Lung (tissue), 11 donors: ENCODE measurements at regions not wholly inside any gene's neighbourhood (a gene's known extent, or its start where the extent isn't known, plus 50 kb on each side); places are given as distances from the start of the nearest gene placed in this dataset.

Experiments
- ATAC-seq: fragments of 200-7000 bp; cut with Tn5 transposase; one replicate; pipeline ENCODE4 v1.9.1; 2020; ENCODE audit warnings: moderate number of reproducible peaks; ENCODE audit not compliant: insufficient read depth, low FRiP score
- DNase-seq, 3 donors: peaks; one replicate each; pipeline ENCODE4 v3.0.0-alpha.2; 2013 to 2017
- H3K27ac ChIP-seq, 2 donors: one replicate each; pipeline ENCODE4 v1.5.1; 2013; ENCODE audit warnings: mild to moderate bottlenecking in 2 of 2, moderate library complexity in 2 of 2, control low read depth in 1 of 2, inconsistent platforms in 1 of 2, low read depth in 1 of 2, low read length in 1 of 2
- H3K27me3 ChIP-seq, 3 donors: one replicate each; pipeline ENCODE4 v1.5.1; 2013; ENCODE audit warnings: low read length in 2 of 3; ENCODE audit not compliant: control insufficient read depth in 3 of 3, insufficient read depth in 3 of 3
- H3K36me3 ChIP-seq, 4 donors: one replicate each; pipeline ENCODE4 v1.5.1; 2013; ENCODE audit warnings: low read length in 4 of 4, mild to moderate bottlenecking in 1 of 4, moderate library complexity in 1 of 4; ENCODE audit not compliant: control insufficient read depth in 4 of 4, insufficient read depth in 4 of 4
- H3K4me1 ChIP-seq, 5 donors: one replicate each; pipeline ENCODE4 v1.5.1; 2013; ENCODE audit warnings: low read length in 5 of 5, mild to moderate bottlenecking in 2 of 5, moderate library complexity in 1 of 5; ENCODE audit not compliant: control insufficient read depth in 5 of 5, insufficient read depth in 5 of 5
- H3K4me3 ChIP-seq: one replicate; pipeline ENCODE4 v1.5.1; 2013; ENCODE audit warnings: mild to moderate bottlenecking, control low read depth, moderate library complexity
- H3K9ac ChIP-seq, 2 donors: one replicate each; pipeline ENCODE4 v1.5.1; 2013; ENCODE audit warnings: low read length in 2 of 2, control low read depth in 1 of 2; ENCODE audit not compliant: insufficient read depth in 1 of 2
- H3K9me3 ChIP-seq, 4 donors: one replicate each; pipeline ENCODE4 v1.5.1; 2013; ENCODE audit warnings: low read length in 3 of 4, mild to moderate bottlenecking in 1 of 4, moderate library complexity in 1 of 4; ENCODE audit not compliant: control insufficient read depth in 4 of 4, insufficient read depth in 3 of 4
- CTCF ChIP-seq: IDR thresholded peaks from 2 replicates; pipeline ENCODE4 v1.5.1; 2012; ENCODE audit warnings: mild to moderate bottlenecking; ENCODE audit errors: control extremely low read depth, extremely low read depth
- whole genome bisulfite sequencing, 2 donors: extraction: QIAGEN DNeasy Blood & Tissue Kit; methylation state at CpG; one replicate each; pipeline ENCODE4 v1.1.7; 2013; 5-methylcytosine and 5-hydroxymethylcytosine counted together
- donor health status: control.
- donor health status: control.
- donor health status: Bipolar disorder and iron deficiency.
- donor health status: healthy.
- donor health status: DM: yes; HTN: yes; CAD: no.

- no peaks in the 10 kb centered on the region for H3K36me3 ChIP-seq
- H3K9me3 ChIP-seq, result no peaks in the 10 kb centered on the region
- TF ChIP-seq CTCF, result no peak
- H3K4me3 ChIP-seq, result no peak overlapping the region
- no peak overlapping the region for H3K27ac ChIP-seq
- no peak for DNase-seq
- no peak for ATAC-seq
- H3K9ac ChIP-seq, result no peak overlapping the region
- H3K27me3 ChIP-seq, result no peaks in the 10 kb centered on the region
- peaks cover 0 to 4% (median 0%) of the 10 kb centered on the region in 5 donors for H3K4me1 ChIP-seq
Measured at GRCh38 chr9:117775591-117775990, 71.4 kb downstream of the TLR4 start.

GRCh38 chr9:117777823-117778222 is 73.6 kb downstream of the TLR4 start:
- TF ChIP-seq CTCF, result no peak
- no peak overlapping the region for H3K9ac ChIP-seq
- no peaks in the 10 kb centered on the region for H3K27me3 ChIP-seq
- no peaks in the 10 kb centered on the region for H3K36me3 ChIP-seq
- no peak for ATAC-seq
- H3K9me3 ChIP-seq, result no peaks in the 10 kb centered on the region
- H3K4me3 ChIP-seq, result no peak overlapping the region
- H3K27ac ChIP-seq, result no peak overlapping the region
- DNase-seq, result peak in 2 of 3 donors; percentile 16 to 17
- H3K4me1 ChIP-seq, result peaks cover 0 to 4% (median 0%) of the 10 kb centered on the region in 5 donors

- H3K4me3 ChIP-seq, result no peak overlapping the region
- DNase-seq (no peak), ATAC-seq (no peak)
- H3K9ac ChIP-seq, result no peak overlapping the region
- no peaks in the 10 kb centered on the region for H3K9me3 ChIP-seq
- H3K27ac ChIP-seq, result no peak overlapping the region
- no peaks in the 10 kb centered on the region for H3K36me3 ChIP-seq
- TF ChIP-seq CTCF, result no peak
- 38 to 76% methylated on average over 3 of the region's 3 CpGs for WGBS, 2 donors
- no peaks in the 10 kb centered on the region for H3K27me3 ChIP-seq
- peaks cover 0 to 6% (median 0%) of the 10 kb centered on the region in 5 donors for H3K4me1 ChIP-seq
Measured at GRCh38 chr9:117779760-117780159, 75.6 kb downstream of the TLR4 start.
